ENCODE measurements at regions not wholly inside any gene's neighbourhood (a gene's known extent, or its start where the extent isn't known, plus 50 kb on each side); places are given as distances from the start of the nearest gene placed in this dataset.

- TF ChIP-seq CTCF (IDR thresholded peaks at IDR 0.05; ENCODE audit: insufficient read depth, low read length, poor library complexity, severe bottlenecking): no peak
- TF ChIP-seq EZH2phosphoT487 (conservative IDR thresholded peaks at IDR 0.05; ENCODE audit: low read length): no peak
- Histone ChIP-seq H4K20me1 (ENCODE audit: low read depth, low read length) (no peaks in the 10 kb centered on the region), H3K27ac (ENCODE audit: low read depth, low read length) (no peak overlapping the region), H3K9me3 (ENCODE audit: insufficient read depth, low read length) (no peaks in the 10 kb centered on the region), H2AFZ (ENCODE audit: low read depth, low read length, severe bottlenecking) (no peak overlapping the region), H3F3A (ENCODE audit: insufficient read depth) (no peaks in the 10 kb centered on the region), H3K4me3 (ENCODE audit: insufficient read depth, low read length, poor library complexity, severe bottlenecking) (no peak overlapping the region), H3K9me2 (replicated peaks; ENCODE audit: insufficient read depth, low read length) (no peaks in the 10 kb centered on the region), H3K27me3 (ENCODE audit: low read length) (no peaks in the 10 kb centered on the region), H3K79me2 (ENCODE audit: insufficient read depth, low read length) (no peaks in the 10 kb centered on the region), H3K4me2 (ENCODE audit: low read depth, low read length, poor library complexity, severe bottlenecking) (no peak overlapping the region), H3K9ac (ENCODE audit: low read length) (no peak overlapping the region), H3K36me3 (ENCODE audit: low read length) (no peaks in the 10 kb centered on the region)
Observed at GRCh38 chr10:105843786-105844185, 1202.7 kb downstream of the SORCS3 start.

- H2AFZ ChIP-seq (ENCODE audit: low read depth, low read length, severe bottlenecking): no peak overlapping the region
Observed at GRCh38 chr10:105840288-105840770, 1199.2 kb downstream of the SORCS3 start.

GRCh38 chr10:105838392-105838791, 1197.3 kb downstream of the SORCS3 start:
- no peak for TF ChIP-seq EZH2phosphoT487 (conservative IDR thresholded peaks at IDR 0.05; ENCODE audit: low read length)
- TF ChIP-seq CTCF (IDR thresholded peaks at IDR 0.05; ENCODE audit: insufficient read depth, low read length, poor library complexity, severe bottlenecking): no peak
- no peaks in the 10 kb centered on the region for H3K27me3 ChIP-seq (ENCODE audit: low read length)
- no peaks in the 10 kb centered on the region for H3K79me2 ChIP-seq (ENCODE audit: insufficient read depth, low read length)
- H3K9ac ChIP-seq (ENCODE audit: low read length): no peak overlapping the region
- H3F3A ChIP-seq (ENCODE audit: insufficient read depth): no peaks in the 10 kb centered on the region
- H3K4me3 ChIP-seq (ENCODE audit: insufficient read depth, low read length, poor library complexity, severe bottlenecking): no peak overlapping the region
- no peak overlapping the region for H3K4me2 ChIP-seq (ENCODE audit: low read depth, low read length, poor library complexity, severe bottlenecking)
- no peaks in the 10 kb centered on the region for H3K36me3 ChIP-seq (ENCODE audit: low read length)
- H4K20me1 ChIP-seq (ENCODE audit: low read depth, low read length): no peaks in the 10 kb centered on the region
- H3K9me2 ChIP-seq (replicated peaks; ENCODE audit: insufficient read depth, low read length): no peaks in the 10 kb centered on the region
- no peak overlapping the region for H2AFZ ChIP-seq (ENCODE audit: low read depth, low read length, severe bottlenecking)
- no peaks in the 10 kb centered on the region for H3K9me3 ChIP-seq (ENCODE audit: insufficient read depth, low read length)
- H3K27ac ChIP-seq (ENCODE audit: low read depth, low read length): no peak overlapping the region

More at GRCh38 chr10:105840288-105840770, 1199.2 kb downstream of the SORCS3 start:
- Histone ChIP-seq H3K9me3 (ENCODE audit: insufficient read depth, low read length) (no peaks in the 10 kb centered on the region), H3K4me2 (ENCODE audit: low read depth, low read length, poor library complexity, severe bottlenecking) (no peak overlapping the region), H3K79me2 (ENCODE audit: insufficient read depth, low read length) (no peaks in the 10 kb centered on the region), H3K27ac (ENCODE audit: low read depth, low read length) (no peak overlapping the region), H3K27me3 (ENCODE audit: low read length) (no peaks in the 10 kb centered on the region), H3K4me3 (ENCODE audit: insufficient read depth, low read length, poor library complexity, severe bottlenecking) (no peak overlapping the region), H3K9me2 (replicated peaks; ENCODE audit: insufficient read depth, low read length) (no peaks in the 10 kb centered on the region), H3K9ac (ENCODE audit: low read length) (no peak overlapping the region), H4K20me1 (ENCODE audit: low read depth, low read length) (no peaks in the 10 kb centered on the region), H3K36me3 (ENCODE audit: low read length) (no peaks in the 10 kb centered on the region), H3F3A (ENCODE audit: insufficient read depth) (no peaks in the 10 kb centered on the region)
- TF ChIP-seq EZH2phosphoT487 (conservative IDR thresholded peaks at IDR 0.05; ENCODE audit: low read length): no peak
- TF ChIP-seq CTCF (IDR thresholded peaks at IDR 0.05; ENCODE audit: insufficient read depth, low read length, poor library complexity, severe bottlenecking): no peak
